Activated CD4-positive, alpha-beta T cell treated with anti-CD3 and anti-CD28 coated beads, Interleukin-2, amount 50 U/mL, for 1 hour (primary cell): ENCODE measurements at regions not wholly inside any gene's neighbourhood (a gene's known extent, or its start where the extent isn't known, plus 50 kb on each side); places are given as distances from the start of the nearest gene placed in this dataset.
A peak's percentile ranks its signal among the peaks of the same experiment; 100 is the strongest.

ENCODE experiments used
- DNase-seq: peaks from one replicate; pipeline ENCODE4 v3.0.0-alpha.2; 2020

- no peak for DNase-seq
Observed at GRCh38 chr3:184659797-184660301, 52.0 kb downstream of the MAGEF1 start.

GRCh38 chr3:184658223-184658928 is 53.5 kb downstream of the MAGEF1 start:
- DNase-seq, result no peak

- DNase-seq, result no peak
Observed at GRCh38 chr3:184656829-184657681, 54.8 kb downstream of the MAGEF1 start.

DNA sequence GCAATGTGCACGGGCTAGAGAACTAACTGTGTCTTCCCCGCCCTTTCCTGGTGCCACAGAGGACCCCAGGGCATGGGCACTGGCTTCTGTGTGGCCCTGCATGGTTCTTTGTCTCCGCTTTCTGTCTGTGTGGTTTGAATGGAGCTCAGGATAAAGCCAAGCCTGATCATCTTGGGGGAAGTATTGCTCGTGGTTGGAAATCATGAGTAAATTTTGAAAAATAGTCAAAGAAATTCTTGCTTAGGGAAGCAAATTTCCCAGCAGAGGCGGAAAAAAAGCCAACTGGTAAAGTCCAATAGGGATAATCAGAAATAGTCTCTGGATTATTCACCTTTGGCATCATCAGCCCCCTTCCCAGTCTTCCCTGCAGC is 55.4 kb downstream of the MAGEF1 start:
- DNase-seq, result no peak

- DNase-seq, result no peak
Observed at GRCh38 chr3:184655597-184655996, 56.3 kb downstream of the MAGEF1 start.

- no peak for DNase-seq
Observed at GRCh38 chr3:184654375-184654774, 57.5 kb downstream of the MAGEF1 start.

DNA sequence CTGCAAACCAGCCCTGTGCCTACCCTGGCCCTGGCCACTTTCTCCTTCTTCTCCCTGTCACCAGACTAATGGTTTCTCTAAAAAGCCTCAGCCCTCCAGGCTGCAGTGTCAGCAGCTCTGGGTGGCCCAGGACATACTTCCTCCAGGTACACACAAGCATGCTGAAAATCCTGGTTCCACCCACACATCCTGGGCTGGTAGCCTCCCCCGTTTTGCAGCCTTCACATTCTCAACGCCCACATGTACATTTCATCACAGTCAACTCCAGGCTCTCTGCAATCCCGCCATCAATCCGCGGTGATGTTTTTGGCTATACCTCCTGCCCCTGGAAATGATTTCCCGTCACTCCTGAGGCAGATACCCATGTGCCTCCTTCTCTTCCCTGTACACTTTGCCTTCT is 59.4 kb downstream of the MAGEF1 start:
- no peak for DNase-seq

- no peak for DNase-seq
Observed at GRCh38 chr3:184651904-184652303, 60.0 kb downstream of the MAGEF1 start.

DNA sequence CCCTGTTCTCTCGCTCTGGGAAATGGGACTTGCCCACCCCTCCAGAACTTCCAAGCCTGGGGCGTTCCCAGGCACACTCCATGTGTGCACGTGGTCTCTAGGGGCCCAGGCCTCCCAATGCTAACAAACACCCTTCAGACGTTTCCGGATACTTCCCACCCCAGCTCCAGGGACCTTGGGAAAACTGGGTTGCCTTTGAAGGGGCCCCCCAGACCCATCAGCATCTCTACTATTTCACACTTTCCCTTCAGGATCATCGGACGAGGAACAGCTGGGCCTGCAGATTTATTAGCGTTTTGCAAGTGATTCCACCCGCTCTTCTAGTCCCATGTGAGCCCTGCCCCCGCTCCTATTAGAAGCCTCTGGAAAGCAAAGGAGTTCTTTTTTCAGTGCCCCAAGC is 63.2 kb downstream of the MAGEF1 start:
- no peak for DNase-seq

- DNase-seq, result no peak
Observed at GRCh38 chr3:184647405-184647936, 64.4 kb downstream of the MAGEF1 start.

DNA sequence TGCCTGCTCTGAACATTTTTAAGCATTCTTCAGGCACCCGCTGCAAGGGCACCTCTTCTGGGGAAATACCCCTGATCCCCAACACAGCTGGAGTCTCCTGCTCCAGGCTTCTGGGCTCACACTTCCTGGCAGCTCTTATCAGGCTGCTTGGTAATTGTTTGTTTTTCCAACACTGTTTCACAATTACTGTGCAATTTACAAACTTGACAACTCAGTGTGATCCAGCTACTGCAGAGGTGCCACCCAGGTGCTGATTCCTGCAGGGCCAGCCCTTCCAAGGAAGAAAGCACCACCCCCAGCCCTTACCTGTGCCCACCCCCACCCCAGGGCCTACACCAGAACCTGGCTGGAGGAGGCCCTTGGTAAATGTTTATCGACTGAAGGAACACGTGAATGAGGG is 66.5 kb downstream of the MAGEF1 start:
- DNase-seq, result no peak

DNA sequence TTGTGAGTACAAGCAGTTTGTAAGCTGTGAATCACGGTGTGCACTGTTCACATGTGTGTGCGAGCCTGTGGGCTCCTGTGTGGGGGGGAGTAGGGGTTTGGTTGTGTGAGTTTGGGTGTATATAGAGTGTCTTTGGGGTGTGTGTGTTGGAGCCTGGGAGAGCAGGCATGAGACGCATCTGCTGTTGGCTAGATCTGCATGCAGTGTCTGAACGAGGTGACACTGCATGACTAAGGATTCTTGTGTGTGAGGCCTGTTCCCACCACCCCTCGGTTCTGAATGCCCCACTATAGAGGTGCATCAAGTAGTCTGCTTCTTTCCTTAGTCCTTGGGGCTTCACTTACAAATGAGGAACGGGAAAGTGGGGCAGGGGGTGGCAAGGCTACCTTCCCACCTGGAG is 68.4 kb downstream of the MAGEF1 start:
- DNase-seq, result no peak

DNA sequence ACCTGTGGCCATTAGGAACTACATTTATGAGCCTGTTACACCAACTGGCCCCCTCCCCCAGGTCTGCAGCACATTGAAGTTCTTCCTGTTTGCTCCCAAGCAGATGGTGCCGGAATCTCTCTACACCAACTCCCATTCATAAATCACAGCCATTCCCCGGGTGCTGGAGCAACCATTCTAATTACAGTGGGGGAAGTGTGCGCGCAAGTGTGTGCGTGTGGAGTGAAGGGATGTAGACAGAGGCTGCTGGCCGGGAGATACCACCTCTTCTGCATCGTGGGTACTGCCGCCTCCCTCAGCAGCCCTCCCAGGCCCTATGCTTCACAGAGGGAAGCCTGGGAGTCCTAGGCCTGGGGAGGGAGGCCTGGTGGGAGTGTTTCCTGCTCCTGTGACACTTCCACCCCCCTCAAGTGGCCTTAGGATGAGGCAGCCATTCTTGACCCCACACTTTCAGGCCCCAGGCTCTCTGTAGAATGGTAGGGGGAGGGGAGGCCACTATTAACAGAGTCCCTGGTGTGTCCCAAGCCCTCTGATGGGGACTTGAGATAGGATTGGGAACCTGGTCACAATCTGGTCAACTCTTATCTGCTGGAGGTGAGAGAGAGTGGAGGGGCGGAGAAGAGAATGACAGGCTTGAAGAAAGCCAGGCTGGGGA is 69.1 kb downstream of the MAGEF1 start:
- DNase-seq, result no peak

DNA sequence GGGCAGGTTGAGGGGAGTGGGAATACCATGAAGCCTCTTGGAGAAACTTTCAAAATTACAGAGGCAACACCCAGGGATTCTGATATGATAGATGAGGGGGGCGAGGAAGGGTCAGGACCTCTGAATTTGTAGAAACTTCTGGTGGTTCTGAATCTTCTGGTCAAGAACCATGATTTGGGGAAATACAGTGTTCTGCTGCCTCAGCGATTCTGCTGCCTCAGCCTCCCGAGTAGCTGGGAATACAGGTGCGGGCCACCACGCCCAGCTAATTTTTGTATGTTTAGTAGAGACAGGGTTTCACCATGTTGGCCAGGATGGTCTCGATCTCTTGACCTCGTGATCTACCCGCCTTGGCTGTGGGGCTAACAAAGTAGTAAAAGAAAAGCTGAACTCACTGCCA is 70.4 kb downstream of the MAGEF1 start:
- no peak for DNase-seq

DNA sequence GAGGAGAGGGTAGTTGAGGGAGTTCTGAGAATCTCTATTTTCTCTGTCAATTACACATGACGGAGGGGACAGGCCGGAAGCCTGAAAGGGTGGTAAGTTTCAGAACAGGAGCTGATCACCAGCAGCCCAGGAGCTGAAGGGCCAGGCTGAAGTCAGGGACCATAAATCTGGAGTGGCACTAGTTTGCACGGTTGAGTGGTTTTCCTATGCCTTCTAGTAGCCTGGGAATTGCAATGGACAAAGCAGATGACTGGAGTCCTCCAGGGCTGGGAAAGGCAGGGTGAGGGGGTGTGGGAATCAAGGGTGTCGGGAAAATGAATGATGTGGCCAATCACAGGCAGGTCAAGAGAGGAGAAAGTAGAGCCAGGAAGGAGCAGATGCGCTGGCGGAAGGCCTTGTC is 72.5 kb downstream of the MAGEF1 start:
- DNase-seq, result no peak

DNA sequence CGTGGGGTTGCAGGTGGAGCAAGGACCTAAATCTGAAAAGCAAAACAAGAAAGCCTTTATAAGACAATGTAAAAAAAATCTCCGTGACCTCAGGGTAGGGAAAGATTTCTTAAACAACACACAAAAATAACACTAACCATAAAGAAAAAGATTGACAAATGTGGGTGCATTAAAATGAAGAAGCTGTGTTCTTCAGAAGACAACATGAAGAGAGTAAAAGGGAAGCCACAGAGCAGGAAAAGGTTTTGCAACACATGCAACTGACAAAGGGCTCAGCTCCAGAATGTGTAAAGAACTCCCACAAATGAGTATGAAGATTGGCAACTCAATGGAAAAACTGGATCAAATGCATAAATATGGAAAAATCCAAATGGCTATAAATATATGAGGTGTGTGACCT is 74.2 kb downstream of the MAGEF1 start:
- no peak for DNase-seq

- DNase-seq, result peak; percentile 8
Observed at GRCh38 chr3:184636741-184637316, 75.0 kb downstream of the MAGEF1 start.

DNA sequence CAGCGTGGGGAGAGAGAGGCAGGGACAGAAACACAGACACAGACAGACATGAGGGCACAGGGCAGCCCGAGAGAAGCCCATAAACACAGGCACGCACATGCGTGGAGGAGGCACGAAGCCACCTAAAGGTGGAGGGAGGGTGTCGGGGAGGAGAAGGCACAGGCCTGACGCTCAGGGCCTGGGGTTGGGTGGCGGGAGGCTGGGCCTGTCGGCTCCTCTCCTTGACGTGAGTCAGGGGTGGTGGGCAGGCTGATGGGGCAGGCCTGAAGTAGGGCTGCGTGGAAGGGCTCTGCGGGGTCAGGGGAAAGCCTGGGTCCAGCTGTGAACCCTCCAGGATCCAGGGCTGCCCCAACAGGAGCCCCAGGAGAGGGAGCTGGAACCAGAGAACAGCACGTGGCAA is 74.2 kb downstream of the EPHB3 start:
- DNase-seq, result no peak

DNA sequence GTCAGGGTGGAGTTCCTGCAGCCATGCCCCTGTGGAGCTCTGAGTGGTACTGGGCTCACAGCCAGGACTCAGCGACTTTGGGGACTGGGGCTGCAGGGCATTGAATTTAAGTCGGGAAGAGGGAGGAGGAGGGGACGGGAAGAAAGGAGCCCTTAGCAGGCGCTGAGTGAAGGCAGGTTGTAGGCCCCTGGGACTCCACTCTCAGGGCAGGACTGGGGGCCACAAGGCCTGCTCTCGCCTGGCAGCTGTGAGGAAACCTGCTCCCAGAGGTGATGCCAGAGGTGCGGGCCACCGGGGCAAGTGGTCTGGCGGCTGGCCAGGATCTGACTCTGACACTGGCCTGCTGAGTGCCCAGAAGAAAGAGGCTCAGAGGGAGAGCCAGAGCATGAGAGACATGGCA is 73.5 kb downstream of the EPHB3 start:
- DNase-seq, result no peak

DNA sequence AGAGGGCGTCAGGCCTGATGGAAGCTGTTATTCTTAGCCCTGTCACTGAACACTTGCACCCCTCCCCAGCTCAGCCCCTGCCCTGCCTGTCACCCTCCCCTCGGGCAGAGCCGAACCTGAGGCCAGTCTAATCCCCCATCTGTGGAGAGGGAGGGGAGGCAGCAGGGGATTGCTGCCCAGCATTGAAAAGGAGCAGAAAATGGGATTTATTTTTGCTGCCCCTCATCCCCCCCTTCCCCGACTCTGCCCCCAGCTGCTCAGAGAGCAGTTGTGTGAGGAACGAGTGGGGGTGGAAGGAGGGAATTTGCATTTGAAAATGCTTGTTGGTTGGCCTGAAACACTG is 71.6 kb downstream of the EPHB3 start:
- DNase-seq, result no peak

DNA sequence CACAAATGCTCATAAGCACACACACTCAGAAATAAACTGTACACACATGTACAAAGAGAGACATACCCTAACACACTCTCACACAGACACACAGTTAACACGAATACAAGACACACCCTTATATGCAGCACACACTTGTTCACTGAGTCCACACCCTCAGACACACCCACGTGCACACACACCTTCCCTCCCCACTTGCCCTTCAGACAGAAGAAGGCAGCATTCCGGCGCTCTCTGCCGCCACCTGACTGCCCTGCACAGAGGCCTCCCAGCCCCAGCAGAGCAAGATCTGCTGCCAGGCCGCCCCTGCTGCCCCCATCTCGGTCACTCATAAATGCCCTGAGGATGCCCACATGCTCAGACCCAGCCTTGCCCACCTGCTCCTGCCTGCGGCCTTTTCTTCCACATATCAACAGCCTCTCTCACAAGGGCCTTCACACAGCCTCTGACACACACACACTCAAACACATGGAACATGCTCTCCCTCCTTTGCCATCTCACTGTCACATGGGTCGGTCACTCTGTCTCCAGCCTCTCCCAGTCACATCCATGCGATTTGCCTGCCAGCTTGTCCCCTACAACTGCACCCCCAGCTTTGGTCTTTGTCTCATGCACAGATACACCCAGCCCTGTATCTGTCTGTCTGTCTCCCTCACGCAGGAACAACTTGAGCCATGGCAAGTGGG is 71.1 kb downstream of the EPHB3 start:
- no peak for DNase-seq
